ENCODE measurements at regions not wholly inside any gene's neighbourhood (a gene's known extent, or its start where the extent isn't known, plus 50 kb on each side); places are given as distances from the start of the nearest gene placed in this dataset.
"Not testable (repeated sequence)": the region's sequence is repeated elsewhere in the genome, so short reads cannot be mapped to it uniquely, and the experiment has no call there.

GRCh38 chr1:116842654-116843053 lies 67.1 kb upstream of the PTGFRN start:
- TF ChIP-seq POLR2A (IDR thresholded peaks at IDR 0.05) (no peak), CTCF (IDR thresholded peaks at IDR 0.05) (no peak), EP300 (IDR thresholded peaks at IDR 0.05) (no peak)
- Histone ChIP-seq H3K27ac (no peak overlapping the region), H3K36me3 (no peaks in the 10 kb centered on the region), H3K27me3 (no peaks in the 10 kb centered on the region), H3K4me1 (no peaks in the 10 kb centered on the region), H3K4me3 (no peak overlapping the region), H3K9me3 (peaks cover 0 to 19% (median 0%) of the 10 kb centered on the region in 4 donors)
- WGBS, 2 donors, result 69 to 74% methylated on average over 4 of the region's 4 CpGs
- no peak for DNase-seq (ENCODE audit: low spot score in 2 of 2)

GRCh38 chr1:116844775-116845174 lies 64.9 kb upstream of the PTGFRN start:
- WGBS, 2 donors, result 90 to 92% methylated on average over 1 of the region's 1 CpG
- DNase-seq (ENCODE audit: low spot score in 2 of 2), result no peak
- Histone ChIP-seq H3K27me3 (no peaks in the 10 kb centered on the region), H3K4me3 (no peak overlapping the region), H3K27ac (no peak overlapping the region), H3K9me3 (peaks cover 0 to 14% (median 0%) of the 10 kb centered on the region in 4 donors), H3K4me1 (no peaks in the 10 kb centered on the region), H3K36me3 (no peaks in the 10 kb centered on the region)
- TF ChIP-seq CTCF (IDR thresholded peaks at IDR 0.05) (no peak), POLR2A (IDR thresholded peaks at IDR 0.05) (no peak), EP300 (IDR thresholded peaks at IDR 0.05) (no peak)

- Histone ChIP-seq H3K36me3 (no peaks in the 10 kb centered on the region), H3K27ac (no peak overlapping the region), H3K9me3 (peaks cover 0 to 14% (median 0%) of the 10 kb centered on the region in 4 donors), H3K27me3 (no peaks in the 10 kb centered on the region), H3K4me3 (no peak overlapping the region), H3K4me1 (no peaks in the 10 kb centered on the region)
- no peak for DNase-seq (ENCODE audit: low spot score in 2 of 2)
- no peak for TF ChIP-seq CTCF (IDR thresholded peaks at IDR 0.05)
- WGBS, 2 donors, result 78 to 79% methylated on average over 2 of the region's 2 CpGs
These were observed 62.5 kb upstream of the PTGFRN start for GRCh38 chr1:116847190-116847589.

GRCh38 chr1:116847688-116848531 lies 61.8 kb upstream of the PTGFRN start:
- H3K4me1 ChIP-seq, result no peaks in the 10 kb centered on the region
- H3K36me3 ChIP-seq, result no peaks in the 10 kb centered on the region
- WGBS, 2 donors, result 60 to 68% methylated on average over 13 of the region's 13 CpGs
- TF ChIP-seq EP300 (IDR thresholded peaks at IDR 0.05) (peak in 1 of 2 donors; percentile 37), POLR2A (IDR thresholded peaks at IDR 0.05) (no peak)
- H3K9me3 ChIP-seq, result peaks cover 0 to 14% (median 0%) of the 10 kb centered on the region in 4 donors
- no peak overlapping the region for H3K4me3 ChIP-seq
- H3K27ac ChIP-seq, result no peak overlapping the region
- DNase-seq (ENCODE audit: low spot score in 2 of 2), result peak in 1 of 2 donors; percentile 36
- H3K27me3 ChIP-seq, result no peaks in the 10 kb centered on the region

- H3K4me3 ChIP-seq, result no peak overlapping the region
- H3K4me1 ChIP-seq, result peaks cover 0 to 16% (median 15%) of the 10 kb centered on the region in 4 donors
- H3K27ac ChIP-seq, result no peak overlapping the region
- DNase-seq (ENCODE audit: low spot score in 2 of 2), result no peak
- no peaks in the 10 kb centered on the region for H3K36me3 ChIP-seq
- H3K27me3 ChIP-seq, result no peaks in the 10 kb centered on the region
- peaks cover 0 to 3% (median 0%) of the 10 kb centered on the region in 4 donors for H3K9me3 ChIP-seq
- WGBS, 2 donors, result 81 to 96% methylated on average over 1 of the region's 1 CpG
- TF ChIP-seq CTCF (IDR thresholded peaks at IDR 0.05) (no peak), EP300 (IDR thresholded peaks at IDR 0.05) (no peak), POLR2A (IDR thresholded peaks at IDR 0.05) (no peak)
These were observed 59.3 kb upstream of the PTGFRN start for GRCh38 chr1:116850436-116850835.

- H3K4me1 ChIP-seq, result peaks cover 0 to 22% (median 18%) of the 10 kb centered on the region in 4 donors
- H3K36me3 ChIP-seq; DNase-seq (ENCODE audit: low spot score in 2 of 2); H3K4me3 ChIP-seq; H3K27me3 ChIP-seq; H3K27ac ChIP-seq; H3K9me3 ChIP-seq: not testable (repeated sequence)
- WGBS, 2 donors, result 95 to 100% methylated on average over 2 of the region's 2 CpGs
These were observed 58.5 kb upstream of the PTGFRN start for GRCh38 chr1:116851189-116851588.
